ENCODE measurements at regions not wholly inside any gene's neighbourhood (a gene's known extent, or its start where the extent isn't known, plus 50 kb on each side); places are given as distances from the start of the nearest gene placed in this dataset.

GRCh38 chr10:8897769-8898168 is 843.3 kb downstream of the GATA3 start:
- no peak for DNase-seq (ENCODE audit: low spot score)

GRCh38 chr10:8898745-8899330 is 844.4 kb downstream of the GATA3 start:
- no peak for DNase-seq (ENCODE audit: low spot score)

GRCh38 chr10:8902926-8903325 is 848.4 kb downstream of the GATA3 start:
- DNase-seq (ENCODE audit: low spot score): no peak

- no peak for DNase-seq (ENCODE audit: low spot score)
Observed at GRCh38 chr10:8908013-8908412, 853.5 kb downstream of the GATA3 start.

GRCh38 chr10:8910314-8910713 is 855.8 kb downstream of the GATA3 start:
- no peak for DNase-seq (ENCODE audit: low spot score)

GRCh38 chr10:8911032-8911431 is 856.5 kb downstream of the GATA3 start:
- DNase-seq (ENCODE audit: low spot score): no peak

- no peak for DNase-seq (ENCODE audit: low spot score)
Observed at GRCh38 chr10:8912108-8912507, 857.6 kb downstream of the GATA3 start.

GRCh38 chr10:8913720-8914119 is 859.2 kb downstream of the GATA3 start:
- DNase-seq (ENCODE audit: low spot score): no peak

GRCh38 chr10:8919280-8919679 is 864.8 kb downstream of the GATA3 start:
- no peak for DNase-seq (ENCODE audit: low spot score)

- DNase-seq (ENCODE audit: low spot score): no peak
Observed at GRCh38 chr10:8921568-8921967, 867.1 kb downstream of the GATA3 start.

- DNase-seq (ENCODE audit: low spot score): no peak
Observed at GRCh38 chr10:8923096-8923495, 868.6 kb downstream of the GATA3 start.

- no peak for DNase-seq (ENCODE audit: low spot score)
Observed at GRCh38 chr10:8927705-8928104, 873.2 kb downstream of the GATA3 start.

- no peak for DNase-seq (ENCODE audit: low spot score)
Observed at GRCh38 chr10:8946451-8946850, 892.0 kb downstream of the GATA3 start.

- no peak for DNase-seq (ENCODE audit: low spot score)
Observed at GRCh38 chr10:8950978-8951377, 896.5 kb downstream of the GATA3 start.

GRCh38 chr10:8951440-8952089 is 897.1 kb downstream of the GATA3 start:
- DNase-seq (ENCODE audit: low spot score): no peak

- DNase-seq (ENCODE audit: low spot score): no peak
Observed at GRCh38 chr10:8956400-8956799, 901.9 kb downstream of the GATA3 start.

GRCh38 chr10:8962249-8962648 is 907.8 kb downstream of the GATA3 start:
- no peak for DNase-seq (ENCODE audit: low spot score)

GRCh38 chr10:8967061-8967460 is 912.6 kb downstream of the GATA3 start:
- no peak for DNase-seq (ENCODE audit: low spot score)

- no peak for DNase-seq (ENCODE audit: low spot score)
Observed at GRCh38 chr10:8969853-8970252, 915.4 kb downstream of the GATA3 start.

GRCh38 chr10:8975535-8975934 is 921.0 kb downstream of the GATA3 start:
- DNase-seq (ENCODE audit: low spot score): no peak

GRCh38 chr10:8978100-8978499 is 923.6 kb downstream of the GATA3 start:
- no peak for DNase-seq (ENCODE audit: low spot score)

- DNase-seq (ENCODE audit: low spot score): no peak
Observed at GRCh38 chr10:8979976-8980375, 925.5 kb downstream of the GATA3 start.

GRCh38 chr10:8981277-8981676 is 926.8 kb downstream of the GATA3 start:
- no peak for DNase-seq (ENCODE audit: low spot score)

- no peak for DNase-seq (ENCODE audit: low spot score)
Observed at GRCh38 chr10:8985651-8986050, 931.2 kb downstream of the GATA3 start.

Measured in NAMALWA (cell line).